ENCODE measurements at regions not wholly inside any gene's neighbourhood (a gene's known extent, or its start where the extent isn't known, plus 50 kb on each side); places are given as distances from the start of the nearest gene placed in this dataset.

- TF ChIP-seq CTCF (IDR thresholded peaks at IDR 0.05; ENCODE audit: control extremely low read depth in 1 of 3, insufficient read depth in 1 of 3, low read depth in 1 of 3, low read length in 3 of 3) (peak in 2 of 3 experiments; percentile 50 to 54; a peak in 2 of 4 replicates), RAD21 (IDR thresholded peaks at IDR 0.05 in 1 of 2, conservative IDR thresholded peaks at IDR 0.05 in 1 of 2; ENCODE audit: low read depth in 2 of 2, low read length in 2 of 2) (peak; percentile 61 to 64), ATF3 (IDR thresholded peaks at IDR 0.05; ENCODE audit: insufficient read depth, low read depth, low read length) (no peak), EP300 (IDR thresholded peaks at IDR 0.05; ENCODE audit: borderline replicate concordance in 1 of 2, low read depth in 2 of 2, low read length in 2 of 2) (no peak), RFX5 (IDR thresholded peaks at IDR 0.05; ENCODE audit: borderline replicate concordance, low read depth, low read length) (no peak)
Measured at GRCh38 chr9:84493284-84493947, 152.9 kb upstream of the SLC28A3 start (continued).

All from H1 (cell line).